NOMO-1 (cell line): ENCODE measurements at regions not wholly inside any gene's neighbourhood (a gene's known extent, or its start where the extent isn't known, plus 50 kb on each side); places are given as distances from the start of the nearest gene placed in this dataset.
"Not testable (repeated sequence)": the region's sequence is repeated elsewhere in the genome, so short reads cannot be mapped to it uniquely, and the experiment has no call there.

Experiments used
- DNase-seq, 2 experiments: peaks; one replicate each; lab custom pipeline; 2025; ENCODE audit not compliant: unreplicated experiment in 2 of 2; lab: John Stamatoyannopoulos, UW

DNA sequence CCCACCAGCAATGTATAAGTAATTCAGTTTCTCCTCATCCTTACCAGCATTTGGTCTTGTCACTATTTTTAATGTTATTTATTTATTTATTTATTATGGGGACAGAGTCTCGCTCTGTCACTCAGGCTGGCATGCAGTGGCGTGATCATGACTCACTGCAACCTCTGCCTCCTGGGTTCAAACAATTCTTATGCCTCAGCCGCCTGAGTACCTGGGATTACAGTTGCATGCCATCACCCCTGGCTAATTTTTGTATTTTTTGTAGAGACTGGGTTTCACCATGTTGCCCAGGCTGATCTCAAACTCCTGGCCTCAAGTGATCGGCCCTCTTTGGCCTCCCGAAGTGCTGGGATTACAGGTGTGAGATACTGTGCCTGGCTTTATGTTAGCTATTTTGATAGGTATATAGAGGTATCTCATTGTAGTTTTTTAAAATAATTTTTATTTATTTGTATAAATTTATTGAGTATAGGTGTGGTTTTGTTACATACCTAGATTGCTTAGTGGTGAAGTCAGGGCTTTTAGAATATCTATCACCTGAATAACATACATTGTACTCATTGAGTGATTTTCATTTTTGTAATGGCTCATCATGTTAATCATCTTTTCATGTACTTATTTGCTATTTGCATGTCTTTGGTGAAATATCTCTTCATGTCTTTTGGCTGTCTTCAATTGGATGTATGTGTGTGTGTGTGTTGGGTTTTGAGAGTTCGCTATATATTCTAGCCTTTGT is 53.3 kb downstream of the TANC2 start:
- DNase-seq = no peak

DNA sequence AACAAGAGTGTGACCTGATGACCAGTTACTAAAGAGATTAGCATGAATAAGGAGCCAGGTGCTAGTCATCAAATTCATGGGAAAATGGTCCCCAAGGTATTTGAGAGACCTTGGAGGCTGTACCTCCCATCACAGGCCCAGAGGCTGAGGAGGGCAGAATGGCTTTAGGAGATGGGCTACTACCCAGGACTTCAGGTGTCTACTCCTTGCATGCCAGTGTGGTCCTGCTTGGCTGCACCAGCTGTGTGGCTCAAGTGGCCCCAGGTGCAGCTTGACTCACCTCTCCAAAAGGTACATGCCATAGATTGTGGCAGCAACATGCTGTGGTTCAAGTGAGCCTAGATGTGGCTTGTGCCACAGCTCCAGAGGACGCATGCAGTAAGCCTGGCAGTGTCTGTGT is 56.5 kb downstream of the TANC2 start:
- DNase-seq = no peak

DNA sequence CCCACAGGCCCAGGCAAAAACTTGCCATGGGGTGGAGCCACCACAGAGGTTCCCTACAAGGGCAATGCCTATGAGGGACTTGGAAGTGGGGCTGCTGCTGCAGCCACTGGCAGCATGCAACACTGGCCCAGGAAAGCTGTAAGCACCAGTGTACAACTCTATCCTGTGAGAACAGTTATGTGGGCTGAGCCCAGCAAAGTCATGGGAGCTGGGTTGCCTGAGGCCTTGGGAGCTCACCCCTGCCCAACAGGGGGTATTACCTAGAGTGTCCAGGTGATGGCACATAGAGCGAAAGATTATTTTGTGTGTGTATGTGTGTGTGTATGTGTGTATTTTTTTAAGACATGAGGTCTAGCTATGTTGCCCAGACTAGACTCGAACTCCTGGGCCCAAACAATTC is 57.0 kb downstream of the TANC2 start:
- DNase-seq = no peak

DNA sequence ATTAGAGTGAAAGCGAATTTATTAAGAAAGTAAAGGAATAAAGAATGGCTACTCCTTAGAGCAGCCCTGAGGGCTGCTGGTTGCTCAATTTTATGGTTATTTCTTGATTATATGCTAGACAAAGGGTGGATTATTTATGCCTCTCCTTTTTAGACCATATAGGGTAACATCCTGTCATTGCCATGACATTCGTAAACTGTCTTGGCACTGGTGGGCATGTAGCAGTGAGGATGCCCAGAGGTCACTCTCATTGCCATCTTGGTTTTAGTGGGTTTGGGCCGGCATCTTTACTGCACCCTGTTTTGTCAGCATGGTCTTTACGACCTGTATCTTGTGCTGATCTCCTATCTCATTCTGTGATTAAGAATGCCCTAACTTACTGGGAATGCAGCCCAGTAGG is 58.2 kb downstream of the TANC2 start:
- no peak for DNase-seq

DNA sequence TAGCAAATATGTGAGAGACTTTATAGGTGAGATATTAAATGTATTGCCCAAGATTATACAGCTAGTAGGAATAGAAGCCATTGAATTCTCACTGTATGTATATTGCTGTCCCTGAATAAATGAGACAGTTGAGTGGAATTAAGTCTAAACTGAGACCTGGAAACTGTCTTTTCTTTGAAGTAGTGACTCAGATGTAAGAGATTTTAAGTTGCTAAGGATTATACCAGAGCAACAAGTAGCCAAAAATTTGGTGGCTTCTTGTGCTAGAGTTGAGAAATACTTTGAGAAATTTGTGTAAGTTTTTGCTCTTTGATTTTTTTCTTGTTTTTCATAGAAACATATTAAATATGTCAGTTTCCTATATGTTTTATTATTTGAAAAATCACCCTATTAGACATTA is 58.7 kb downstream of the TANC2 start:
- no peak for DNase-seq

DNA sequence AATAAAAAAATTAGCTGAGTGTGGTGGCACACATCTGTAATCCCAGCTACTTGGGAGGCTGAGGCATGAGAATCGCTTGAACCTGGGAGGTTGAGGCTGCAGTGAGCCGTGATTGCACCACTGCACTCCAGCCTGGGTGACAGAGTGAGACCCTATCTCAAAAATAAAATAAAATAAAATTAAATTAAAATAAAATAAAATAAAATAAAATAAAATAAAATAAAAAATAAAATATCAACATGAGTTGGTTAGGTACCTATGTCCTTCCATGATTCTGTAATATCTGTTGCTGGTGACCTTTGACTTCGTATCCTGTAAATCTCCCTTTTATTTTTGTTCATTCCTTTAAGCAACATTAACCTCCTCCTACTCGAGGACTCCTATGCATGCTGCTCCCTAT is 59.6 kb downstream of the TANC2 start:
- not testable (repeated sequence) for DNase-seq

DNA sequence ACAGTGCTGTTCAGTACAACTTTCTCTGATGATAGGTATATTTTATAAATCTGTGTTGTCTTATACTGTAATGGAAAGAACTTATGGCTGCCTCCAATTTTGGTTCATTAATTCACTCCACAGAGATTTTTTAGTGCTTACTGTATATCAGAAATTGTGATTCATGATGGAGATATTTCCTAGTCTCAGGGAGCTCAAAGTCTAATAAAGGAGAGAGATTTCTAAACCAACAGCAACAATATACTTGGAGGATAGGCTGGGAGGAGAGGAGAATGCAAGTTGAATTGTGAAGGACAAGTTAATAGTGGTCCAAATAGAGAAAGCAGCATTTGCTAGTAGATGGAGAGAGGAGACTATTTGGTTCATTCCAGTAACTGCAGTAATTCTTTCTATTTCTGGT is 63.5 kb downstream of the TANC2 start:
- DNase-seq = no peak

DNA sequence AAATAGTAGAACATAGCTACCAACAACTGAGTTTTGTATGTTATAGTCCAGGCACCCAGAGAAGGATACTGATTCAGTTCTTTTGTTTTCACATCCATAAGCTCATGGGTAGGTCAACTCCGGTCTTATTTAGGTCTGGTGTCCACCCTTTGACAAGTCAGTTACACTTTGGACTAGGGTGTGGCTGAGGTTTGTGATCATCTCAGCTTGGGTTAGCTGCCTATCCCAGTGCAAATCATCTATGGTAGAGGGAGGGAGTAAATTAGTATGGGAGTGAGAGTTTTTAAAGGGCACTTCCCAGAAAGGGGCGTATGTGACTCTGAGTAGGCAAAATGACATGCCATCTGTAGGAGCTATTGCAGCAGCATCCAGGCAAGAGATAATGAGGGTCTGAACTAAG is 66.1 kb downstream of the TANC2 start:
- DNase-seq = no peak

DNA sequence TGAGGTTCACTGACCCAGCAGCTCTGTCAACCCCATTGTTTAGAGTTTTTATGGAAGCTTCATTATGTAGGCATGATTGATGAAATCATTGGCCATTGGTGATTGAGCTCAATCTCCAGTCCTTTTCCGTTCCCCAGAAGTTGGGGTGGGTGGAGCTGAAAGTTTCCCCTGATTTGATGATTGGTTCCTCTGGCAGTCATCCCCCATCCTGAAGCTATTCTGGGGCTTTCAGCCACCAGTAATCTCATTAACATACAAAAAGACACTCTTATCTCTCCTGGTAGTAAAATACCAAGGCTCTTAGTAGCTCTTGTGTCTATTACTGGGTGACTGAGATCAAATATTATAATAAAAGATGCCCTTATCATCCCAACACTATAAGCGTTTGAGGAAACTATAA is 67.1 kb downstream of the TANC2 start:
- DNase-seq = no peak

DNA sequence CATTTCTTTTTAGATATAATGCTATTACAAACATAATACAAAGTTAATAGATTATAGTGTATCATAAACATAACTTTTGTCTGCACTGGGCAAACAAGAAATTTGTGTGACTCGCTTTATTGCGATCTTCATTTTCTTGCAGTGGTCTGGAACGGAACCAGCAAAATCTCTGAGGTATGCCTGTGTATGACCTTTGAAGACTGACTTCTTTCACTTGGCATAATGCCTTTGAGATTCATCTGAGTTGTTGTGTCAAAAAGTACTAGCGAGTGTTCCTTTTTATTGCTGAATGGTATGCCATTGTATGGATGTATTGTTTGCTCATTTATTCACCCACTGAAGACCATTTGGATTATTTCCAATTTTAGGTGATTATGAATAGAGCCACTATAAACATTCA is 69.2 kb downstream of the TANC2 start:
- no peak for DNase-seq

DNA sequence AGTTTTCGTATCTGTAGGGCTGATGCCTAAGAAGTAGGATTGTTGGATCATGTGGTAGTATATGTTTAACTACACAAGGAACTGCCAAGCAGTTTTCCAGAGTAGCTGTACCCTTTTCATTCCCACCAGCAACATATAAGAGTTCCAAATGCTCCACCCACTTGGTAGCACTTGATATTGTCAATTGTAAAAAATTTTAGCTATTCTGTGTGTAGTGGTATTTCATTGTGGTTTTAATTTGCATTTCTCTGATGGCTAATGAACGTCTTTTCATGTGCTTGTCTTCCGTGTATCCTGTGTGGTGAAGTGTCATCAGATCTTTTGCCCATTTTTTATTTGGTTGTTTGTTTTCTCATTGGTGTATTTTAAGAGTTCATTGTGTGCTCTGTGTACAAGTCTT is 69.7 kb downstream of the TANC2 start:
- DNase-seq = no peak

DNA sequence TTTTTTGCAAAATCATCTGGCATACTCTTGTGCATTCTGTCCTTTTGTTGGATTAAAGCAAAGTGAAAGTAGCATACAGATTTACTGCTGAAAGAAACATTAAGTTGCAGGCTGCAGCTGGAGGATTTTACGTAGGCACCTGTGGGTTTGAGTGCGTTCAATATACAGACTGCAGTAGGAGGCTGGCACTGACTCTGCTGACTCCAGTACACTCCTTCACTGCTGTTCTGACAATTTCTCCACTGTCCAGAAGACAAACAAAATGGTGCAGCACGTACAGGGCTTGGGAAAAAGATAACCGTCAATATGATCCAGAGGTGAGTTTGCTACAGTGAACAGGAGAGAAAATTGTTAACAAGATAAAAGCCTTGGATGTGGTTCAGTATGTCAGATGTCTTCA is 73.3 kb downstream of the TANC2 start:
- DNase-seq = no peak

DNA sequence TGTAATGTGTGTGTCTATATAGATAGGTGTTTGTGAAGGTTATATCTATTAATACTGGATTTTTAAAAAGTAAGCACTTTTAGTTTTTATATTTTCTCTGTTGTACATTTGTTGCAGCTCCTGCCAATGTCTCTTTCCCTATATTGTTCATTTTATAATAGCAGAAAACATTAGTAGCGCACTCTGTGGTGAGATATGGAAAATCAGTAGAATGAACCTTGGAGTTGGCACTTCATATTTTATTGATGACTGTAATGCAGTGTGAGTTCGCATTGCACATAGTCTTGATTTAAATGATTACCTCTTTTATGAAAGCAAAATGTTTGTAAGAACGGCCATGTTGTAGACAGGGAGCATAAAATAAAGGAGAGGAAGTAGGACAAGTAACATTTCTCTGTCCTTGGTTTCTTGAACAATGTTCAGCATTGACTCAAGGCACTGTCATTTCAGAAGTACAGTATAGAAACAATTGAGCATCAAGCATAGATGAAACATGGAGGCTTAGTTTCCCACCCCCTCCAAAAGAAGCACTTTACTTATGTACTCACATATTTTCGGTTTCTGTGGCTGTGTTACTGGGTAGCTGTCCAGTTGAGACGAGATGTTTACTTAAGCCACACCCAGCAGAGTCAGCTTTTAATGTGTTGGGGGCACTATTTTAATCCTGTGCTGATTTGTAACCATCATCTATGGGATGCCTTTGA is 74.0 kb downstream of the TANC2 start:
- DNase-seq = no peak

DNA sequence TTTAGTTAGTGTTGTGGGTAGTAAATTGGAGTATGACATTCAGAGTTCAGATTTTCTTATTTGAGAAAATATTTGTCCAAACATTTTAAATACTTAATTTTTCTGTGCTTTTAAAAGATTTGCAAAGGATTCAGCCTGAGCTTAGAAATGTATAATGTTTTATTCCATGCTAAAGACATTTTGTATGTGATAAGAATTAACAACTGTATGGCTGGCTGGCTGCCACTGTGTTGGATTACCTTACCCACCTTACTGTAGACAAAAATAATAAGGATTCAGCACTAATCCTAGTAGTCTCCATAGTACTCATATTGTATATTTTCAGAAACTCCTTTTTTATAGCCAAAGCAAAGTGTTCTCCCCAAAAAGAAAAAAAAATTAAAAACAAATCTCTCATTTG is 74.8 kb downstream of the TANC2 start:
- DNase-seq = no peak

DNA sequence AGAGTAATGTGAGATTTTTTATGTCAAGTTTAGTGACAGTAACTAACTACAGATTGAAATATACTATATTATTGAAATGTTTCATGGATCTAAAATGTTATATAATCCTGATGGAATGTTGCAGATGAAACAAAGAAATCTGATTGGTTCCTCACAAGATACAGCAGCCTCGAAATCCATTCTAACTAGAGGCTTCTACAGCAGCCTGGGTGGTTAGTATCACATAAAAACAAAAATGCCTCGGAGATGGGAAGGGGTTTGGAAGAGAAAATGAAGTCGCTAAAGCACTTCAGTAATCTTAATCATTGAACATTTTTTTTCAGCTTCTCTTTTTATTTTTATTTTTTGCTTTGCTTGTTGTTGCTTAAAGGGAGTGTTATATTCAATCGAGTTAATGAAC is 75.2 kb downstream of the TANC2 start:
- no peak for DNase-seq

DNA sequence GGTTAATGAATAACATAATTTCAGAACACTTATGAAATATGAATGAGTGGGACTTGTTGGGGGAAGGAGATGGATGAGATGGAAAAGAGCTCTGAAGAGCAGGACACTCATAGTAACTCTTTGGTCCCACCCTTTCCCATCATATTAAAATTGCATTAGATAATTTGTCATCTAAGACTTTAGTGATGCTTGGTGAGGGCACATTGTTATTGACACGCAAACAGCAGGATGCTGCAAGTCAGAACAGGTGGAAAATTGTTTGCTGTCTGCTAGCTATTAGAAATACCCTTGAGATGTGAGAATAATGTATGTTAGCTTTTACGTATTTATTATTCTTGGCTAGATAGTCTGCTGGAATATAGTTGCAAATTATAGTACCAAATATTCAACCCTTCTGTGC is 75.7 kb downstream of the TANC2 start:
- DNase-seq = no peak

DNA sequence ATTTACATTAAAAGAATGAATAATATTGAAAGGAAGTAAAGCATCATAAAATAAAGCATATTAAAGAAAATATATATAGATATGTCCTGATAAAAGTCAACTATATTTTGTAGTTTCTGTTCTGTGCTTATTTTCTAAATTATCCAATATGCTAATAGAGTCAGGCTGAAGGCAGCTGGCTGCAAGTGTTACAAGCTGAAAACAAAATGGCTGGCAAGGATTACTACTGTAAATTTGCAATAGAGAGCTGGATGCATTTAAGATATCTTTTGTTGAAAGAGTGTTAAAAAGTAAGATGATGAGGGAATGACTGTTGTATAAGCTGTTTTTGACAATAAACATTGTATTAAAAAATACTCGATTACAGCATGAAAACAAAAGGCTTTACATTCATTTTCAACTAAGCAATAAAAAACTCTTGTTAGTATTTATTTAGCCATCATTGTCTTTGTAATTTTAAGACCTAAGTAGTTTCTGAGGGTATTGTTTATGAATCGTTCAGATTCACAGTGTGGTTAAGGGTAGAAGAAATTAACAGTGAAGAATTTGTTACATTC is 76.3 kb downstream of the TANC2 start:
- DNase-seq = no peak

DNA sequence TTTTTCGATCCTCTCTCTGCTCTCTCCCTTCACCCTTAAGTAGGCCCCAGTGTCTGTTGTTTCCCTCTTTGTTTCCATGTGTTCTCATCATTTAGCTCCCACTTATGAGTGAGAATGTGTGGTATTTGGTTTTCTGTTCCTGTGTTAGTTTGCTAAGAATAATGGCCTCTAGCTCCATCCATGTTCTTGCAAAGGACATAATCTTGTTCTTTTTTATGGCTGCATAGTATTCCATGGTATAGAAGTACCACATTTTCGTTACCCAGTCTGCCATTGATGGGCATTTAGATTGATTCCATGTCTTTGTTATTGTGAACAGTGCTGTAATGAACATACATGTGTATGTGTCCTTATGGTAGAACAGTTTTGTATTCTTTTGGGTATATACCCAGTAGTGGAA is 91.5 kb downstream of the TANC2 start:
- not testable (repeated sequence) for DNase-seq

DNA sequence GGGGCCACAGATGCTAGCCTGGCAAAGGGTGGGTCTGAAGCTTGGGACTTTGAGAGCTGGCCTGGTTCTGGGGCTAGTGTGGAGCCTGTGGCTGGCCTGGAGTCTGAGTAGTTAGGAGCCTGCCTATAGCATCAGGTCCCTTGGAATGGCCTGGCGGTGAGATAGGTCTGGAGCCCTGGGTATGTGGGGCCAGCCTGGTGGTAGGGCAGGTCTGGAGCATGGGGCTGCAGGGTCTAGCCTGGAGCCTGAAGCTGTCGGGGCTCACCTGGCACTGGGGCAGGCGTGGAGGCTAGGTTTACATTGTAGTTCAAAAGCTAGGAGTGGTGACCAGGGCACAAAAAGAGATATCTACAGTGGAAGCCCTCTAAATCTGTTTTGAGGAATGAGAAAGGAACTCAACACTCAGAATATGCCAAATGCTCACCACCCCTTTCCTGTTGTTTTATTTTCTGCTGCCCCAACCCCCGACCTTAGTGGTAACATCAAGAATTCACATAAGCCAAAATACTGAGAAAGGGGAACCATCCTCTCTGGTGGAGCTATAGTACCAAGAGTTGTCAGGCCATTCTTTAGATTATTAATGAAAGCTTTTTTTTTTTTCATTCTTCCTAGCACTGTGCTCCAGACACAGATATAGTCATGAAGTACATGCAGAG is 100.3 kb downstream of the TANC2 start:
- DNase-seq = peak; percentile 1 to 4

DNA sequence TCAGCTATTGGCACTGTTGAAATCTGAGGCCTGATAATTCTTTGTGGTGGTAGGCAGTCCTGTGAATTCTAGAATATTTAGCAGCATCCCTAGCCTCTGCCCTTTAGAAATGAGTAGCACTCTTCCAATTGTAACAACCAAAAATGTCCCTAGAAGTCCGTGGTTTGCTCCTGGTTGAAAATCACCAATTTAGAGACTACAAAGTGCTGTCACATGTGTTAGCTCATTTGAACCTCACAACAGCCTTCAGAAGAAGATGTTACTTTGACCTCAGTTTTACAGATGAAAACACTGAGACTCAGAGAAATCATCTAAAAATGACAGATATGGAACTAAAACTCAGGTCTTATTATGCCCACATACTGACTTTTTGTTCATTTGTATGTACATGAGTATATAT is 103.2 kb downstream of the TANC2 start:
- no peak for DNase-seq

DNA sequence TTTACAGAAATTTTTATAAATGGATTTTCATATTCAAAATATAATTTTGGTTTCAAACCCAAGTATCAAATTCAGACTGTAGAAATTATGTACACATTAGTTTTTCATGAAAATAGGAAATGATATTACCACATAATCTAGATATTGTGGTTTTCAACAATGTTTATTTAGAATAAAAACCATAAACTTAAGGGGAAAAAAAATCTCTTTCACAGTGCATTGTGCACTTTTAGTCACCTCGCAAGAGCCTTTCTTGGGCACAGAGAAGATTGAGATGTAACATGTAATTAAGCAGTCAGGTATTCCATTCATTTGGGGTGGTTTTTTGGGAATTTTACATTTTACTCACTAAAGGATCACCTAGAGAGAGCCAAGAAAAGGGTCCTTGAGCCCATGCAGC is 104.0 kb downstream of the TANC2 start:
- DNase-seq = no peak

DNA sequence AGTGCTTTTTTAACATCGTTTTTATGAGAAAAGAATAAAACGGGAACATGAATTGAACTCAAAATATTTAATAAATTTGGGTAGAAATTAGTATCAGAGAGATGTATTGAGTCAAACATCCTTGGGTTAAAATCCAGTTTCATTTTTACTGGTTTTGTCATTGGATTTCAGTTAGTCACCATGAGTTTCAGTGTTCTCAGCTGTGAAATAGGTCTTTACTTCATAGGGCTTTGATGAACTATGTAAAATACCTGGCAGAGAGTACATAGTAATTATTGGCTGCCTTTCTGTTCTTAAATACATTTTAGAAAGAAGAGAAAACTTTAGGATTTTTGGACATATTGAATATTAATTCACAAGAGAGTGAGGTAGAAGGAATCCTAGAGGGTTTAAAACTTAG is 105.8 kb downstream of the TANC2 start:
- no peak for DNase-seq
